Cardiac fibroblast (primary cell): ENCODE measurements at regions not wholly inside any gene's neighbourhood (a gene's known extent, or its start where the extent isn't known, plus 50 kb on each side); places are given as distances from the start of the nearest gene placed in this dataset.

ENCODE experiments used
- DNase-seq, 2 donors: peaks; one replicate each; pipeline versions ENCODE4 v3.0.0 to v3.0.0-alpha.2; 2010; ENCODE audit warnings: low read depth in 2 of 2
- H3K4me3 ChIP-seq, 2 donors: replicated peaks in 1 of 2; 1 replicate in 1 of 2; 2 replicates in 1 of 2; pipeline ENCODE4 v1.5.1; 2011; ENCODE audit warnings: low read depth in 2 of 2, low read length in 2 of 2, mild to moderate bottlenecking in 2 of 2, moderate library complexity in 1 of 2
- CTCF ChIP-seq: IDR thresholded peaks from one replicate; pipeline ENCODE4 v1.5.1; 2011; ENCODE audit warnings: low read depth, mild to moderate bottlenecking, low read length, inconsistent platforms

GRCh38 chr6:9195322-9195721, 760.0 kb upstream of the SLC35B3 start:
- DNase-seq = no peak
- no peak for TF ChIP-seq CTCF
- no peak overlapping the region for H3K4me3 ChIP-seq

GRCh38 chr6:9192405-9192909, 757.1 kb upstream of the SLC35B3 start:
- no peak overlapping the region for H3K4me3 ChIP-seq
- TF ChIP-seq CTCF = no peak
- no peak for DNase-seq

GRCh38 chr6:9186148-9186547, 750.8 kb upstream of the SLC35B3 start:
- no peak for DNase-seq
- TF ChIP-seq CTCF = no peak
- no peak overlapping the region for H3K4me3 ChIP-seq

GRCh38 chr6:9178071-9178470, 742.7 kb upstream of the SLC35B3 start:
- no peak for DNase-seq
- H3K4me3 ChIP-seq = no peak overlapping the region

GRCh38 chr6:9173229-9173628, 737.9 kb upstream of the SLC35B3 start:
- H3K4me3 ChIP-seq = no peak overlapping the region
- no peak for TF ChIP-seq CTCF
- no peak for DNase-seq

More at GRCh38 chr6:9178071-9178470, 742.7 kb upstream of the SLC35B3 start:
- no peak for TF ChIP-seq CTCF

- no peak overlapping the region for H3K4me3 ChIP-seq
- TF ChIP-seq CTCF = no peak
- no peak for DNase-seq
These were observed 736.8 kb upstream of the SLC35B3 start for GRCh38 chr6:9172096-9172495.

- H3K4me3 ChIP-seq = no peak overlapping the region
- no peak for DNase-seq
- no peak for TF ChIP-seq CTCF
These were observed 733.3 kb upstream of the SLC35B3 start for GRCh38 chr6:9168669-9169068.
